Erythroblast (primary cell): ENCODE measurements at regions not wholly inside any gene's neighbourhood (a gene's known extent, or its start where the extent isn't known, plus 50 kb on each side); places are given as distances from the start of the nearest gene placed in this dataset.

Experiments used
- DNase-seq, 2 experiments: peaks; one replicate each; lab custom pipeline; 2025; lab: John Stamatoyannopoulos, UW
- GATA1 ChIP-seq: IDR thresholded peaks from 2 replicates; pipeline ENCODE4 v1.6.1; 2011; ENCODE audit warnings: low read depth, mild to moderate bottlenecking, control low read depth, low read length, moderate library complexity
- POLR2A ChIP-seq: IDR thresholded peaks from 2 replicates; pipeline ENCODE4 v1.6.1; 2011; ENCODE audit warnings: mild to moderate bottlenecking, low read length

- no peak for DNase-seq
- no peak for TF ChIP-seq GATA1
- TF ChIP-seq POLR2A: no peak
Observed at GRCh38 chr16:85395913-85396878, 216.9 kb upstream of the GSE1 start.

- TF ChIP-seq GATA1 (no peak), POLR2A (no peak)
- DNase-seq: no peak
Observed at GRCh38 chr16:85396879-85397871, 215.9 kb upstream of the GSE1 start.

GRCh38 chr16:85398050-85398451, 215.1 kb upstream of the GSE1 start:
- TF ChIP-seq POLR2A (no peak), GATA1 (no peak)

GRCh38 chr16:85398688-85399582, 214.2 kb upstream of the GSE1 start:
- TF ChIP-seq GATA1 (no peak), POLR2A (no peak)
- DNase-seq: no peak

More at GRCh38 chr16:85398050-85398451, 215.1 kb upstream of the GSE1 start:
- no peak for DNase-seq

- no peak for DNase-seq
- no peak for TF ChIP-seq POLR2A
- no peak for TF ChIP-seq GATA1
Observed at GRCh38 chr16:85399583-85400284, 213.4 kb upstream of the GSE1 start.

GRCh38 chr16:85400305-85401205, 212.6 kb upstream of the GSE1 start:
- DNase-seq: no peak
- TF ChIP-seq GATA1 (no peak), POLR2A (no peak)

GRCh38 chr16:85401370-85401916, 211.7 kb upstream of the GSE1 start:
- no peak for DNase-seq
- TF ChIP-seq POLR2A (no peak), GATA1 (no peak)

- DNase-seq: no peak
- TF ChIP-seq POLR2A (no peak), GATA1 (no peak)
Observed at GRCh38 chr16:85401917-85402766, 211.0 kb upstream of the GSE1 start.

- DNase-seq: peak; percentile 46 to 51
- TF ChIP-seq GATA1 (no peak), POLR2A (no peak)
Observed at GRCh38 chr16:85402910-85403692, 210.0 kb upstream of the GSE1 start.
